Islet precursor cell (in vitro differentiated cells): ENCODE measurements at regions not wholly inside any gene's neighbourhood (a gene's known extent, or its start where the extent isn't known, plus 50 kb on each side); places are given as distances from the start of the nearest gene placed in this dataset.
"Not testable (repeated sequence)": the region's sequence is repeated elsewhere in the genome, so short reads cannot be mapped to it uniquely, and the experiment has no call there.

ENCODE experiments used
- DNase-seq: peaks from one replicate; pipeline ENCODE4 v3.0.0-alpha.2; 2018

- DNase-seq = no peak
Measured at GRCh38 chr2:82256983-82257632, 1952.6 kb upstream of the LRRTM1 start.

- no peak for DNase-seq
Measured at GRCh38 chr2:82256288-82256687, 1951.7 kb upstream of the LRRTM1 start.

- DNase-seq = no peak
Measured at GRCh38 chr2:82254728-82255127, 1950.2 kb upstream of the LRRTM1 start.

GRCh38 chr2:82246220-82246775 lies 1941.7 kb upstream of the LRRTM1 start:
- no peak for DNase-seq

GRCh38 chr2:82239176-82239575 lies 1934.6 kb upstream of the LRRTM1 start:
- no peak for DNase-seq

- no peak for DNase-seq
Measured at GRCh38 chr2:82237994-82238662, 1933.6 kb upstream of the LRRTM1 start.

GRCh38 chr2:82234283-82234874 lies 1929.8 kb upstream of the LRRTM1 start:
- no peak for DNase-seq

GRCh38 chr2:82233806-82234205 lies 1929.3 kb upstream of the LRRTM1 start:
- no peak for DNase-seq

- DNase-seq = no peak
Measured at GRCh38 chr2:82230406-82230805, 1925.9 kb upstream of the LRRTM1 start.

- no peak for DNase-seq
Measured at GRCh38 chr2:82226441-82226840, 1921.9 kb upstream of the LRRTM1 start.

- no peak for DNase-seq
Measured at GRCh38 chr2:82224301-82224940, 1919.9 kb upstream of the LRRTM1 start.

- DNase-seq = no peak
Measured at GRCh38 chr2:82215212-82215611, 1910.7 kb upstream of the LRRTM1 start.

GRCh38 chr2:82199493-82199852 lies 1894.9 kb upstream of the LRRTM1 start:
- no peak for DNase-seq

- DNase-seq = no peak
Measured at GRCh38 chr2:82198809-82199492, 1894.4 kb upstream of the LRRTM1 start.

- DNase-seq = no peak
Measured at GRCh38 chr2:82182270-82182669, 1877.7 kb upstream of the LRRTM1 start.

- not testable (repeated sequence) for DNase-seq
Measured at GRCh38 chr2:82175210-82175609, 1870.7 kb upstream of the LRRTM1 start.

- DNase-seq = no peak
Measured at GRCh38 chr2:82172483-82172882, 1867.9 kb upstream of the LRRTM1 start.

GRCh38 chr2:82169379-82169778 lies 1864.8 kb upstream of the LRRTM1 start:
- DNase-seq = no peak

GRCh38 chr2:82165377-82165776 lies 1860.8 kb upstream of the LRRTM1 start:
- no peak for DNase-seq

GRCh38 chr2:82158150-82158549 lies 1853.6 kb upstream of the LRRTM1 start:
- DNase-seq = no peak

- no peak for DNase-seq
Measured at GRCh38 chr2:82155469-82155868, 1850.9 kb upstream of the LRRTM1 start.

- DNase-seq = no peak
Measured at GRCh38 chr2:82143343-82143742, 1838.8 kb upstream of the LRRTM1 start.

- DNase-seq = peak; percentile 51
Measured at GRCh38 chr2:82139979-82140611, 1835.5 kb upstream of the LRRTM1 start.
